Small intestine (tissue), 7 donors: ENCODE measurements at regions not wholly inside any gene's neighbourhood (a gene's known extent, or its start where the extent isn't known, plus 50 kb on each side); places are given as distances from the start of the nearest gene placed in this dataset.

Source experiments
- DNase-seq, 2 donors: peaks; one replicate each; pipeline versions ENCODE4 v3.0.0 to v3.0.0-alpha.2; 2013
- FAIRE-seq: peaks from 2 replicates; lab custom pipeline; 2012; peaks lifted over from hg19 to GRCh38; lab: Jason Lieb, UNC
- H3K27ac ChIP-seq, 3 donors: one replicate each; pipeline ENCODE4 v1.5.1; 2013; ENCODE audit warnings: low read length in 2 of 3, mild to moderate bottlenecking in 2 of 3, control low read depth in 1 of 3, inconsistent platforms in 1 of 3, low read depth in 1 of 3, moderate library complexity in 1 of 3
- H3K27me3 ChIP-seq, 3 donors: one replicate each; pipeline ENCODE4 v1.6.1; 2013; ENCODE audit warnings: low read length in 3 of 3, inconsistent platforms in 1 of 3; ENCODE audit not compliant: control insufficient read depth in 3 of 3, insufficient read depth in 3 of 3
- H3K36me3 ChIP-seq, 3 donors: one replicate each; pipeline ENCODE4 v1.6.1; 2013; ENCODE audit warnings: low read length in 3 of 3, inconsistent platforms in 1 of 3, low read depth in 1 of 3, mild to moderate bottlenecking in 1 of 3, moderate library complexity in 1 of 3; ENCODE audit not compliant: control insufficient read depth in 3 of 3, insufficient read depth in 2 of 3
- H3K4me1 ChIP-seq, 3 donors: one replicate each; pipeline ENCODE4 v1.6.1; 2013; ENCODE audit warnings: low read length in 2 of 3, inconsistent platforms in 1 of 3, low read depth in 1 of 3, mild to moderate bottlenecking in 1 of 3, moderate library complexity in 1 of 3; ENCODE audit not compliant: control insufficient read depth in 3 of 3, insufficient read depth in 2 of 3
- H3K4me3 ChIP-seq, 3 donors: one replicate each; pipeline ENCODE4 v1.5.1; 2013; ENCODE audit warnings: low read length in 3 of 3, control low read depth in 1 of 3, inconsistent platforms in 1 of 3, low read depth in 1 of 3, mild to moderate bottlenecking in 1 of 3, moderate library complexity in 1 of 3
- H3K9me3 ChIP-seq, 2 donors: one replicate each; pipeline ENCODE4 v1.6.1; 2013; ENCODE audit warnings: low read depth in 1 of 2, low read length in 1 of 2; ENCODE audit not compliant: control insufficient read depth in 2 of 2, insufficient read depth in 1 of 2
- WGBS, 3 donors: extraction: QIAGEN DNeasy Blood & Tissue Kit; methylation state at CpG; one replicate each; pipeline ENCODE4 v1.1.7; 2013; 5-methylcytosine and 5-hydroxymethylcytosine counted together
- donor health status: healthy with polysubstance abuse.
- donor health status: control.
- donor health status: control.
- donor health status: Bipolar disorder and iron deficiency.
- donor health status: healthy.

DNA sequence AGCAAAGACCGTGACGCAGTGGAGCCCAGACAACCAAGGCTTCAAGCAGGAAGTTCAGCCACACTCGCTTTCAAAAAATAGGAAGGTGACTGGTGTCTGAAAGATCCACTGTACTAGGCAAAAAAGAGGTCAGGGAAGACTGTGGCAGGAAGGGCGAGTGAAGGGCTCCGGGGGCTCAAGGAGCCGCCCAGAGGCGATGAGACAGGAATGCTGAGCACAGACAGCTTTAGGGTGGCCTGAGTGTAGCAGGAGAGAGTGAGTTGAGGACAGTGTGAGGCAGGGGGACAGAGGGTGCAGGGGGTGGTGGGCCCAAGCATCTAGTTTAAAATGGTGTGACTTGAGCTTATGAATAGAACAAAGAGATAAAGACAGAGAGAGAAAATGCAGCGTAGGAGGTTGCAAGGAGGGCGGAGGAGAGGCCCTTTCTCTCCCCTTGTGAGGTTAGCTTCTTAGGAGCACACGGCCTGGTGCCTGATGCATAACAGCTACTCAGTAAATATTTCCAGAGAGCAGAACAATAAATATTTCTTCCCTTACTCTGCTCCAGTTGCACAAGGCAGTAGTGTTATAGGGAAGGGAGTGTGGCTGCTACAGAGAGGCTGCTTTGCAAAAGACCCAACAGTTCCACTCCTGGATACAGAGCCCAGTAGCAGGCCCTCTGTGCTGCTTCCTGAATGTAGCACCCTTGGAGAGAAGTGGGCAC is 789.7 kb upstream of the RAB6C start:
- H3K4me3 ChIP-seq = no peak overlapping the region
- 83 to 90% (median 89%) methylated on average over 10 of the region's 10 CpGs for WGBS, 3 donors
- FAIRE-seq (no peak), DNase-seq (no peak)
- H3K4me1 ChIP-seq = no peaks in the 10 kb centered on the region
- no peaks in the 10 kb centered on the region for H3K36me3 ChIP-seq
- no peaks in the 10 kb centered on the region for H3K9me3 ChIP-seq
- no peaks in the 10 kb centered on the region for H3K27me3 ChIP-seq
- no peak overlapping the region for H3K27ac ChIP-seq

DNA sequence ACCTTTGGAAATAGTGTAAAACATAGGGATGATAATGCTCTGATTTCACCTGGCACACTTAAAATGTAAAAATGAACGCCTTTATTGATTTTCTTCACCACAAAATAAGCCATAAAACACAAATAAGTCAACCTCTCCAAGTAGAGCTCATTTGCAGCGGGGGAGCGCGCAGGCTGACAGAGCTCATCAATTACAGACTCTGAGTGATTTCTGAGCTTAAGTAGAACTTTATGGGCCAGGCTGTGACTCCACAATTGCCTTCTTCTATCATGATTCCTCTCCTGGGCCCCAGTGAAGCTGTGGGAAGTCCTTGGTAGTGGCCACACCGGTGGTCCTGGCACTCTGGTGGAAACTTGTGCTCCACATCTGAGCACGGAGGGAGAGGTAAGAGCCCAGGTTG is 789.0 kb upstream of the RAB6C start:
- H3K36me3 ChIP-seq = no peaks in the 10 kb centered on the region
- H3K27ac ChIP-seq = no peak overlapping the region
- 82 to 88% (median 86%) methylated on average over 6 of the region's 6 CpGs for WGBS, 3 donors

DNA sequence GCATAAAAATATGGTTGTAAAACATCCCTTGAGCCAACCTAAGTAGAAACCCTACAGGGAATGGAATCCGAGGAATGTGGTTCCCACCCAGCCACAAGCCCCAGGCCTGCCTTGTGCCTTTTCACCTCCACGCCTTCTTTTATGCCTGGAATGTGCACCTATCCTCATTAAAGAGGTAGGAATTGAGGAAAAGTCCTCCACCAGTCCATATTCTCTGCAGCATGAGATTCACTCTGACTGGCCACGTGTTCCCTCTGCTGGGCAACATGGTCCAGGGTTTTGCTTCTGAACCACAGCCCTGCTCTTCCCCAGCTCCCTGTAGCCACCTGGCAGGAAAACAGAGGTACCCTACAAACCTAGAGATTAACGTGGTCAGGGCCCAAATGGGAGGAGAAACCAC is 787.9 kb upstream of the RAB6C start:
- FAIRE-seq = no peak
- Histone ChIP-seq H3K27ac (no peak overlapping the region), H3K36me3 (no peaks in the 10 kb centered on the region), H3K4me1 (no peaks in the 10 kb centered on the region), H3K27me3 (no peaks in the 10 kb centered on the region), H3K4me3 (no peak overlapping the region), H3K9me3 (no peaks in the 10 kb centered on the region)
- DNase-seq = peak in 1 of 2 donors; percentile 4
- WGBS, 3 donors = 60 to 68% (median 62%) methylated on average over 4 of the region's 4 CpGs

More for the DNA sequence above, 789.0 kb upstream of the RAB6C start:
- DNase-seq (no peak), FAIRE-seq (no peak)
- Histone ChIP-seq H3K4me3 (no peak overlapping the region), H3K27me3 (no peaks in the 10 kb centered on the region), H3K4me1 (no peaks in the 10 kb centered on the region), H3K9me3 (no peaks in the 10 kb centered on the region)

DNA sequence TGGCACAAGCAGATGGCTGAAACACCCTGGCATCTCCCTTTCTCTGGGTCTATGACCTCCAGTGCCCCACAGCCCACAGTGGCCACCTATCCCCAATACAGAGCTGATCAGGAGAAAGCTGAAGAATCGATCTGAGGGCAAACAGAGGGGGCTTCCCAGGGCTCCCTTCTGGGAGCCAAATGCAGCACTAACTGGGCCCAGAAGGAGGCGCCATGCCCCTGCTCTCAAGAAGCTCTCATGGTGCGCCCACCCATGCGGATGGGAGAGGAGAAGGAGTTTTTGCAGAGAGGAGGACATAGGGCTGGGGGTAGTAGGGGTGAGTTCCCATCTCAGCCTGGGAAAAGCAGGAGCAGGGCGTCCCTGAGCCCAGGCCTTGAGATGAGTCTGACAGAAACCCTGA is 787.3 kb upstream of the RAB6C start:
- DNase-seq (no peak), FAIRE-seq (no peak)
- Histone ChIP-seq H3K9me3 (no peaks in the 10 kb centered on the region), H3K4me1 (no peaks in the 10 kb centered on the region), H3K4me3 (no peak overlapping the region), H3K36me3 (no peaks in the 10 kb centered on the region), H3K27ac (no peak overlapping the region), H3K27me3 (no peaks in the 10 kb centered on the region)
- 86 to 89% (median 86%) methylated on average over 5 of the region's 5 CpGs for WGBS, 3 donors

DNA sequence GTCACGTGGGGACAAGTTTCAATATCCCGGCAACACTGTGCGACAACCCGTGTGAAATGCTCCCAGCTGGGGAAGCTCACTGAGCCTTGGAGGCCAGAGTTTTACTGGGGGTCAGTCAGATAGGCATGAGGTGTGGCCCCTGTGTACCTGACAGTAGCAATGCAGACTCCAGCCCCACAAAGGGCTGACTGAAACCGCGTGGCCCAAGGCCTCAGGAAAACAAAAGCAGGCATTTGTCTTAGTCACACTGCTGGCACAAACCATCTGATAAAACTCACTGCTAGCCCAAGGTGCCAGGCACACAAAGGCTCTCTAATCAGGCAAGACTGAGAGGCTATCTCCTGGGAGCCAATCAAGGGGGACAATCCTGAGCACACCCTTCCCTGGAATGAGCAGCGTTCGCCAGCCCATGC is 786.6 kb upstream of the RAB6C start:
- DNase-seq = peak in 1 of 2 donors; percentile 41

DNA sequence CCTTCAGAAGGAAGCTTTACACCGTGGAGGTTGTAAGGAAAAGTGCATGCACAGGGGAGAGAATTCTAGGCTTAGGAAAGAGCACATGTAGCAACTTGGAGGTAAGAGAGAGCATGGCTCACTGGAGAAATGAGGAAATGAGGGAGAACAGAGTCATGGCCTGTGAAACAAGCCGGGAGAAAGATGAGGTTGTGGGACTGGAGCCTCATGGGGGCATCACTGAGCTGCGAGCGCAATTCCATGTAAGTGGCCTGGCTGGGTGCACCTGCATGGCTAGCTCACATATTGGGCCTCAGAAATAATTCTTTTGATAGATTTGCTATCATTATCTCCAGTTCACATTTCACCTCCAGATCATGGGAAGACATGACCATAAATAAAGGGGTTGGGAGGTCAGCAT is 785.5 kb upstream of the RAB6C start:
- DNase-seq (no peak), FAIRE-seq (no peak)
- Histone ChIP-seq H3K36me3 (no peaks in the 10 kb centered on the region), H3K9me3 (no peaks in the 10 kb centered on the region), H3K27me3 (no peaks in the 10 kb centered on the region), H3K27ac (no peak overlapping the region), H3K4me1 (no peaks in the 10 kb centered on the region), H3K4me3 (no peak overlapping the region)
- WGBS, 3 donors = 76 to 79% (median 77%) methylated on average over 4 of the region's 4 CpGs

More for the DNA sequence above, 786.6 kb upstream of the RAB6C start:
- Histone ChIP-seq H3K4me3 (no peak overlapping the region), H3K27me3 (no peaks in the 10 kb centered on the region), H3K4me1 (no peaks in the 10 kb centered on the region), H3K36me3 (no peaks in the 10 kb centered on the region), H3K27ac (no peak overlapping the region), H3K9me3 (no peaks in the 10 kb centered on the region)
- WGBS, 3 donors = 18 to 67% (median 36%) methylated on average over 8 of the region's 8 CpGs
- FAIRE-seq = no peak

DNA sequence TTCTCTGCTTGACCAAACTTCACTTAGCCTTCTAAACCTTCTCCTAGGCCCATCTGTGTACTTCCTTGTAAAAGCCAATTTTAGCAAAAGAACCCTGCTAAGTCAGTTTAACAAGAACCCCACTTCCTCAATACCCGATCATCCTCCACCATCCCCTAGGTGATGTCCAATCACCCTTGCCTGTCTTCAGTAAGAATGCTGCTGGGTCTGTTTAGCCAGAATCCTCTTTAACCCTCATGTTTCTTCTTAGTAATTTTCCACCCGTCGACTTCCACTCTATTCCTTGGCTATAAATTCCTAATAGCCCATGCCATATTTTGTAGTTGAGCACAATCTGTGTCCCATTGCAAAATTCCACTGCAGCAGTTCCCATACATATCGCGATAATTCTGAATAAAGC is 780.0 kb upstream of the RAB6C start:
- FAIRE-seq (no peak), DNase-seq (no peak)
- Histone ChIP-seq H3K36me3 (no peaks in the 10 kb centered on the region), H3K4me1 (no peaks in the 10 kb centered on the region), H3K27ac (no peak overlapping the region), H3K9me3 (no peaks in the 10 kb centered on the region), H3K4me3 (no peak overlapping the region), H3K27me3 (no peaks in the 10 kb centered on the region)
- 85 to 94% (median 91%) methylated on average over 5 of the region's 5 CpGs for WGBS, 3 donors

DNA sequence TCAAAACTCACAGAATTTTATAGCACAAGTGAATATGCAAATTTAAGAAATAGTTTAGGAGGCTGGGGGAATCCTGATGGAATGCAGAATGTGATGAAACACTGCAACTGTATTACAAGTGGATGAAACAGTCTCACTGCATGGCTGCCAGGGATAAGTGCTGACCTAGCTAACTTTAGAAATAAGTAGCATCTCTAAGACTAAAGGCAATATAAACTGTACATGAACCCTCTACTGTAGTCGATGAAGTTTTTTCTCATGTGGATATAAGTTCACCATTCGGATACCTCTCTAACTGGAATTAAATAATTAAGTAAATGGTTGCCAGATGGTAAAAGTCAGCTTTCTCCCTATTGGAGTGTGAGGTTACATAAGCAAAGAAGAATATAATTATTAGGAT is 777.8 kb upstream of the RAB6C start:
- Histone ChIP-seq H3K4me3 (no peak overlapping the region), H3K36me3 (no peaks in the 10 kb centered on the region), H3K27ac (no peak overlapping the region), H3K27me3 (peaks cover 0 to 2% (median 0%) of the 10 kb centered on the region in 3 donors), H3K4me1 (no peaks in the 10 kb centered on the region), H3K9me3 (no peaks in the 10 kb centered on the region)
- no peak for FAIRE-seq
- WGBS, 3 donors = 62 to 87% (median 83%) methylated on average over 2 of the region's 2 CpGs
- no peak for DNase-seq

DNA sequence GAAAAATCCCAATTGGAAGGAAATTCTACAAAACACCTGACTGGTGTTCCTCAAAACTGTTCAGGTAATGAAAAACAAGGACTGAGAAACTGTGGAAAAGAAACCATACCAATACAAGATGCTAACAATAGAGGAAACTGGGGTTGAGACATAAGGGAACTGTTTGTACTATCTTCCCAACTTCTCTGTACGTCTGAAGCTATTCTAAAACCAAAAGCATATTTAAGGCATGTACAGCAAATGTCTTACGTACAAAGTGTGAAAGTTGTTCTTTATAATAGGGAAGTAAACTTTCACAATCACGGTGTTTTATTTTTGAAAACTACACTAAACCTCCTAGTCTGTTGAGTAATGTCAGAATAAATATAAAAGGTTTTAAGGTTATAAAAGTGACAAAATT is 776.1 kb upstream of the RAB6C start:
- H3K4me1 ChIP-seq = no peaks in the 10 kb centered on the region
- no peaks in the 10 kb centered on the region for H3K36me3 ChIP-seq
- peaks cover 0 to 2% (median 0%) of the 10 kb centered on the region in 3 donors for H3K27me3 ChIP-seq
- WGBS, 3 donors = 49 to 60% (median 55%) methylated on average over 3 of the region's 3 CpGs
- no peak overlapping the region for H3K4me3 ChIP-seq
- no peaks in the 10 kb centered on the region for H3K9me3 ChIP-seq
- H3K27ac ChIP-seq = no peak overlapping the region
- FAIRE-seq (no peak), DNase-seq (no peak)
